GM23338 (cell line): ENCODE measurements at regions not wholly inside any gene's neighbourhood (a gene's known extent, or its start where the extent isn't known, plus 50 kb on each side); places are given as distances from the start of the nearest gene placed in this dataset.

ENCODE experiments used
- ATAC-seq: fragments of 200-7000 bp; cut with Tn5 transposase; 3 replicates; pipeline ENCODE4 v1.9.1; 2020
- DNase-seq: peaks from one replicate; pipeline ENCODE4 v3.0.0-alpha.2; 2015; ENCODE audit warnings: low spot score
- H2AFZ ChIP-seq: fragments of 200-600 bp; sonication (generic); 2 replicates; pipeline ENCODE4 v1.8.0; 2016; ENCODE audit warnings: antibody characterized with exemption, mild to moderate bottlenecking, moderate library complexity
- H3F3A ChIP-seq: fragments of 200-600 bp; sonication (generic); replicated peaks from 2 replicates; pipeline ENCODE4 v1.8.0; 2017; ENCODE audit warnings: antibody characterized with exemption, mixed run types, low read depth
- H3K27ac ChIP-seq: fragments of 200-600 bp; sonication (generic); 2 replicates; pipeline ENCODE4 v1.6.1; 2016; ENCODE audit warnings: low read depth
- H3K27me3 ChIP-seq: fragments of 200-600 bp; sonication (generic); 2 replicates; pipeline ENCODE4 v1.8.0; 2016; ENCODE audit warnings: mild to moderate bottlenecking, mixed run types, moderate library complexity; ENCODE audit not compliant: insufficient read depth
- H3K36me3 ChIP-seq: fragments of 200-600 bp; sonication (generic); 2 replicates; pipeline ENCODE4 v1.8.0; 2016; ENCODE audit warnings: mild to moderate bottlenecking; ENCODE audit not compliant: insufficient read depth
- H3K4me1 ChIP-seq: fragments of 200-600 bp; sonication (generic); 2 replicates; pipeline ENCODE4 v1.8.0; 2016; ENCODE audit warnings: mild to moderate bottlenecking, moderate library complexity; ENCODE audit not compliant: insufficient read depth
- H3K4me2 ChIP-seq: fragments of 200-600 bp; sonication (generic); 2 replicates; pipeline ENCODE4 v1.7.1; 2017; ENCODE audit warnings: mixed run types
- H3K4me3 ChIP-seq: fragments of 200-600 bp; sonication (generic); 2 replicates; pipeline ENCODE4 v1.6.1; 2016; ENCODE audit warnings: mixed run types
- H3K79me2 ChIP-seq: fragments of 200-600 bp; sonication (generic); replicated peaks from 2 replicates; pipeline ENCODE4 v1.8.0; 2017; ENCODE audit warnings: mild to moderate bottlenecking; ENCODE audit not compliant: insufficient read depth
- H3K9me2 ChIP-seq: fragments of 200-600 bp; sonication (generic); 2 replicates; pipeline ENCODE4 v1.8.0; 2017; ENCODE audit not compliant: insufficient read depth
- H4K20me1 ChIP-seq: fragments of 200-600 bp; sonication (generic); replicated peaks from 2 replicates; pipeline ENCODE4 v1.8.0; 2017; ENCODE audit warnings: mild to moderate bottlenecking; ENCODE audit not compliant: insufficient read depth
- H3K27ac Mint-ChIP-seq: 2 replicates; pipeline ENCODE4 v1.8.0; 2020; ENCODE audit warnings: inconsistent platforms, mild to moderate bottlenecking, moderate library complexity, mixed read lengths
- H3K27me3 Mint-ChIP-seq: 3 replicates; pipeline ENCODE4 v1.8.0; 2022; ENCODE audit warnings: low read depth, mild to moderate bottlenecking, moderate library complexity, mixed read lengths, inconsistent platforms; ENCODE audit not compliant: insufficient read depth, poor library complexity
- H3K36me3 Mint-ChIP-seq: 3 replicates; pipeline ENCODE4 v1.8.0; 2021; ENCODE audit warnings: low read depth, mild to moderate bottlenecking, inconsistent platforms, moderate library complexity, mixed read lengths
- H3K4me1 Mint-ChIP-seq: 3 replicates; pipeline ENCODE4 v1.8.0; 2020; ENCODE audit warnings: mild to moderate bottlenecking, inconsistent platforms, mixed read lengths
- H3K4me3 Mint-ChIP-seq: 3 replicates; pipeline ENCODE4 v1.8.0; 2021; ENCODE audit warnings: moderate library complexity, mild to moderate bottlenecking, inconsistent platforms, mixed read lengths
- H3K9me3 Mint-ChIP-seq: 3 replicates; pipeline ENCODE4 v1.8.0; 2020; ENCODE audit warnings: moderate library complexity, mild to moderate bottlenecking, inconsistent platforms, mixed read lengths
- CREB1 ChIP-seq: fragments of 250-450 bp; sonication (Bioruptor Pico); IDR thresholded peaks from 2 replicates; pipeline ENCODE4 v1.5.0; 2020; ENCODE audit warnings: low read depth, mild to moderate bottlenecking, moderate library complexity
- CTCF ChIP-seq, 2 experiments: fragments of 200-600 bp in 1 of 2; sonication (generic) in 1 of 2; conservative IDR thresholded peaks; 2 replicates each; pipeline versions ENCODE4 v1.5.1 to v1.6.1; 2016 to 2017; ENCODE audit warnings: antibody characterized with exemption in 2 of 2, low read depth in 2 of 2, mild to moderate bottlenecking in 2 of 2, moderate library complexity in 1 of 2
- ETS1 ChIP-seq: IDR thresholded peaks from 2 replicates; pipeline ENCODE4 v1.6.1; 2016; ENCODE audit warnings: antibody characterized with exemption
- EZH2 ChIP-seq: fragments of 200-600 bp; sonication (generic); IDR thresholded peaks from one replicate; pipeline ENCODE4 v1.8.0; 2017; ENCODE audit warnings: antibody characterized with exemption, mild to moderate bottlenecking, low read depth; ENCODE audit not compliant: unreplicated experiment
- EZH2phosphoT487 ChIP-seq: fragments of 200-600 bp; sonication (generic); IDR thresholded peaks from one replicate; pipeline ENCODE4 v1.8.1; 2018; ENCODE audit warnings: antibody characterized with exemption; ENCODE audit not compliant: unreplicated experiment
- JUNB ChIP-seq: IDR thresholded peaks from one replicate; pipeline ENCODE4 v1.6.1; 2016; ENCODE audit warnings: antibody characterized with exemption; ENCODE audit not compliant: unreplicated experiment
- NANOG ChIP-seq: IDR thresholded peaks from 2 replicates; pipeline ENCODE4 v1.6.1; 2016; ENCODE audit warnings: antibody characterized with exemption, borderline replicate concordance
- POLR2AphosphoS5 ChIP-seq: IDR thresholded peaks from 2 replicates; pipeline ENCODE4 v1.6.1; 2016; ENCODE audit warnings: antibody characterized with exemption, low read depth
- REST ChIP-seq: IDR thresholded peaks from one replicate; pipeline ENCODE4 v1.6.1; 2018; ENCODE audit warnings: antibody characterized with exemption; ENCODE audit not compliant: unreplicated experiment
- STAT1 ChIP-seq: IDR thresholded peaks from one replicate; pipeline ENCODE4 v1.6.1; 2016; ENCODE audit warnings: antibody characterized with exemption; ENCODE audit not compliant: unreplicated experiment
- ZNF114 ChIP-seq: fragments of 250-450 bp; sonication (Bioruptor Pico); IDR thresholded peaks from 2 replicates; pipeline ENCODE4 v1.5.0; 2020; ENCODE audit warnings: mild to moderate bottlenecking, moderate library complexity
- ZNF331 ChIP-seq: fragments of 250-450 bp; sonication (Bioruptor Pico); IDR thresholded peaks from 2 replicates; pipeline ENCODE4 v1.5.0; 2020; ENCODE audit warnings: low read depth, mild to moderate bottlenecking, moderate library complexity
- ZNF462 ChIP-seq: fragments of 250-450 bp; sonication (Bioruptor Pico); IDR thresholded peaks from 2 replicates; pipeline ENCODE4 v1.5.0; 2020; ENCODE audit warnings: mild to moderate bottlenecking, moderate library complexity

GRCh38 chr12:41697161-41697560 is 447.5 kb downstream of the GXYLT1 start:
- H3K27me3 Mint-ChIP-seq: no peaks in the 10 kb centered on the region
- no peak overlapping the region for H3K27ac ChIP-seq
- TF ChIP-seq NANOG: no peak
- TF ChIP-seq EZH2: no peak
- no peak for TF ChIP-seq CTCF (conservative IDR thresholded peaks at IDR 0.05; ENCODE audit: low read depth in 2 of 2)
- TF ChIP-seq ZNF114 (CRISPR knock-in tag): no peak
- TF ChIP-seq ZNF462 (CRISPR knock-in tag): no peak
- no peak for TF ChIP-seq CREB1
- TF ChIP-seq REST: no peak
- TF ChIP-seq STAT1: no peak
- TF ChIP-seq POLR2AphosphoS5: no peak
- TF ChIP-seq JUNB: no peak
- no peak for TF ChIP-seq ZNF331 (CRISPR knock-in tag)
- no peak for TF ChIP-seq ETS1
- TF ChIP-seq EZH2phosphoT487: no peak
- H3K4me3 Mint-ChIP-seq: no peak overlapping the region
- H3K36me3 Mint-ChIP-seq: no peaks in the 10 kb centered on the region
- H3K4me3 ChIP-seq: no peak overlapping the region
- H3K4me1 Mint-ChIP-seq: peaks cover 4% of the 10 kb centered on the region; the same call in 2 of the 3 replicates
- H4K20me1 ChIP-seq: no peaks in the 10 kb centered on the region
- no peak overlapping the region for H3K27ac Mint-ChIP-seq
- H3K36me3 ChIP-seq: no peaks in the 10 kb centered on the region
- no peak overlapping the region for H2AFZ ChIP-seq
- H3K4me2 ChIP-seq: no peak overlapping the region
- H3K9me2 ChIP-seq: no peaks in the 10 kb centered on the region
- H3K4me1 ChIP-seq: peaks cover 5% of the 10 kb centered on the region; the same call in 1 of the 2 replicates
- DNase-seq (no peak), ATAC-seq (no peak)
- no peaks in the 10 kb centered on the region for H3K79me2 ChIP-seq
- H3K9me3 Mint-ChIP-seq: no peaks in the 10 kb centered on the region
- H3F3A ChIP-seq: no peaks in the 10 kb centered on the region
- H3K27me3 ChIP-seq: no peaks in the 10 kb centered on the region
